ENCODE measurements at regions not wholly inside any gene's neighbourhood (a gene's known extent, or its start where the extent isn't known, plus 50 kb on each side); places are given as distances from the start of the nearest gene placed in this dataset.

GRCh38 chr20:59398537-59399205, 98.3 kb downstream of the EDN3 start:
- H4K91ac ChIP-seq (ENCODE audit: insufficient read depth, low read depth, low read length): no peak overlapping the region
- H3K9me3 ChIP-seq (ENCODE audit: control insufficient read depth, insufficient read depth, low read length): no peaks in the 10 kb centered on the region
- TF ChIP-seq SMC3 (IDR thresholded peaks at IDR 0.05; ENCODE audit: low read depth, low read length): no peak
- ChIA-PET POLR2A (ENCODE audit: unreplicated experiment) (no interaction called here), CTCF (no interaction called here)
- no peak overlapping the region for H3K14ac ChIP-seq (replicated peaks; ENCODE audit: low read depth, low read length)
- no peak overlapping the region for H3K4me3 ChIP-seq (ENCODE audit: insufficient read depth, low read depth, low read length)
- H3K4me2 ChIP-seq (ENCODE audit: low read depth, low read length): no peak overlapping the region
- BruUV-seq (replicated peaks): no TSS peak
- H2BK120ac ChIP-seq (ENCODE audit: low read depth, low read length): no peak overlapping the region
- no peak overlapping the region for H4K5ac ChIP-seq (ENCODE audit: low read depth, low read length)
- no peak overlapping the region for H2AK5ac ChIP-seq (ENCODE audit: low read depth, low read length)
- no peak overlapping the region for H3K56ac ChIP-seq (ENCODE audit: extremely low read depth, insufficient read depth, low read length)
- no peaks in the 10 kb centered on the region for H3K9me1 ChIP-seq (ENCODE audit: insufficient read depth, low read length)
- no peak overlapping the region for H2BK5ac ChIP-seq (ENCODE audit: low read depth, low read length, poor library complexity, severe bottlenecking)
- H3K23ac ChIP-seq (ENCODE audit: low read depth, low read length): no peak overlapping the region
- WGBS, 2 experiments (ENCODE audit: extremely low coverage in 2 of 2, insufficient read length in 1 of 2): 0% methylated on average over 1 of the region's 12 CpGs; no CpG with 5 or more reads in 1 of the 2 experiments
- peaks cover 8% of the 10 kb centered on the region for H3K27me3 ChIP-seq (ENCODE audit: control insufficient read depth, insufficient read depth, low read length)
- H3K18ac ChIP-seq (ENCODE audit: low read depth, low read length): no peak overlapping the region
- H4K20me1 ChIP-seq (ENCODE audit: insufficient read depth, low read length): no peaks in the 10 kb centered on the region
- no peak overlapping the region for H3K27ac ChIP-seq (ENCODE audit: insufficient read depth, low read length)
- no peaks in the 10 kb centered on the region for H3K4me1 ChIP-seq (ENCODE audit: control insufficient read depth, insufficient read depth, low read length)
- no peak overlapping the region for H2AK9ac ChIP-seq (replicated peaks; ENCODE audit: low read depth, low read length, poor library complexity)
- DNase-seq (no peak), ATAC-seq (ENCODE audit: low read depth) (no peak)
- dilution Hi-C loops (cut with HindIII; ENCODE audit: low sequenced_read_pairs, unreplicated experiment): no loop called here
- H3K36me3 ChIP-seq (ENCODE audit: control insufficient read depth, insufficient read depth, low read length): no peaks in the 10 kb centered on the region
- no peak overlapping the region for H2AFZ ChIP-seq (replicated peaks; ENCODE audit: low read length, poor library complexity)
- H2BK20ac ChIP-seq (ENCODE audit: low read depth, low read length): no peak overlapping the region
- no peak overlapping the region for H4K8ac ChIP-seq (ENCODE audit: low read depth in 2 of 2, low read length in 2 of 2)
- in situ Hi-C loops (cut with MboI; ENCODE audit: low sequenced_read_pairs): no loop called here
- no peaks in the 10 kb centered on the region for H3K79me1 ChIP-seq (ENCODE audit: low read depth in 1 of 2, low read length in 2 of 2)
- H3K4ac ChIP-seq (ENCODE audit: low read depth, low read length): no peak overlapping the region
- H2BK15ac ChIP-seq (ENCODE audit: low read depth, low read length): no peak overlapping the region
- intact Hi-C loops (cut with micrococcal nuclease): no loop called here
- no peak overlapping the region for H3K9ac ChIP-seq (ENCODE audit: low read depth, low read length)
